GM06990 (cell line): ENCODE measurements at regions not wholly inside any gene's neighbourhood (a gene's known extent, or its start where the extent isn't known, plus 50 kb on each side); places are given as distances from the start of the nearest gene placed in this dataset.

ENCODE experiments used
- DNase-seq: peaks from one replicate; pipeline ENCODE4 v3.0.0-alpha.2; 2011; ENCODE audit not compliant: insufficient read length; ENCODE audit errors: extremely low read depth
- H3K27me3 ChIP-seq: replicated peaks from 2 replicates; pipeline ENCODE4 v1.6.0; 2011; ENCODE audit warnings: low read length; ENCODE audit not compliant: control insufficient read depth, insufficient read depth
- H3K36me3 ChIP-seq: 2 replicates; pipeline ENCODE4 v1.5.1; 2011; ENCODE audit warnings: low read length; ENCODE audit not compliant: control insufficient read depth, insufficient read depth
- H3K4me3 ChIP-seq: replicated peaks from 2 replicates; pipeline ENCODE4 v1.5.1; 2011; ENCODE audit warnings: low read depth, mild to moderate bottlenecking, control low read depth, low read length
- TF ChIP-seq, protein P1 (sequence below): IDR thresholded peaks from 2 replicates; pipeline ENCODE4 v1.5.1; 2011; ENCODE audit warnings: low read length, control low read depth, mild to moderate bottlenecking, inconsistent platforms; ENCODE audit not compliant: insufficient read depth, poor library complexity, severe bottlenecking

DNA sequence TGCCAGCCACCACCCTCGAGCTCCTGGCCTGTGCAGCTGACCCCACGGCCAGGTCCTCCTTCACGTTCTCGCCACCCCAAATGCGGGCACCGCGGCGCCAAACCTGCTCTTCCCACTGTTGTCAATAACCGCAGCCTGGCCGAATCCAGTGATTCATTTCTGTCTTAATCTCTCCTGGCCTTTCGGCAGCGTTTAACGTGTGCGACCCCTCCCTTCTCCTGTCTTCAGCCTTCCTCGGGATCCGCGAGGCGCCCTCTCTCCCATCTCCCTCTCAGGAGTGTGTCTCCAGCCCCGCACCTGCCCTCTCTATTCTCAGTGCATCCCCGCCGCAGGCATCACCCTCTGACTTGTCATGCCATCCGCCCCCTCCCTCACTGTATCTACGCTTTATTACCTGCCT, 91.4 kb downstream of the THBS2 start:
- H3K27me3 ChIP-seq = no peaks in the 10 kb centered on the region
- TF ChIP-seq, protein P1, sequence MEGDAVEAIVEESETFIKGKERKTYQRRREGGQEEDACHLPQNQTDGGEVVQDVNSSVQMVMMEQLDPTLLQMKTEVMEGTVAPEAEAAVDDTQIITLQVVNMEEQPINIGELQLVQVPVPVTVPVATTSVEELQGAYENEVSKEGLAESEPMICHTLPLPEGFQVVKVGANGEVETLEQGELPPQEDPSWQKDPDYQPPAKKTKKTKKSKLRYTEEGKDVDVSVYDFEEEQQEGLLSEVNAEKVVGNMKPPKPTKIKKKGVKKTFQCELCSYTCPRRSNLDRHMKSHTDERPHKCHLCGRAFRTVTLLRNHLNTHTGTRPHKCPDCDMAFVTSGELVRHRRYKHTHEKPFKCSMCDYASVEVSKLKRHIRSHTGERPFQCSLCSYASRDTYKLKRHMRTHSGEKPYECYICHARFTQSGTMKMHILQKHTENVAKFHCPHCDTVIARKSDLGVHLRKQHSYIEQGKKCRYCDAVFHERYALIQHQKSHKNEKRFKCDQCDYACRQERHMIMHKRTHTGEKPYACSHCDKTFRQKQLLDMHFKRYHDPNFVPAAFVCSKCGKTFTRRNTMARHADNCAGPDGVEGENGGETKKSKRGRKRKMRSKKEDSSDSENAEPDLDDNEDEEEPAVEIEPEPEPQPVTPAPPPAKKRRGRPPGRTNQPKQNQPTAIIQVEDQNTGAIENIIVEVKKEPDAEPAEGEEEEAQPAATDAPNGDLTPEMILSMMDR = no peak
- H3K36me3 ChIP-seq = no peaks in the 10 kb centered on the region
- no peak overlapping the region for H3K4me3 ChIP-seq
- DNase-seq = no peak

DNA sequence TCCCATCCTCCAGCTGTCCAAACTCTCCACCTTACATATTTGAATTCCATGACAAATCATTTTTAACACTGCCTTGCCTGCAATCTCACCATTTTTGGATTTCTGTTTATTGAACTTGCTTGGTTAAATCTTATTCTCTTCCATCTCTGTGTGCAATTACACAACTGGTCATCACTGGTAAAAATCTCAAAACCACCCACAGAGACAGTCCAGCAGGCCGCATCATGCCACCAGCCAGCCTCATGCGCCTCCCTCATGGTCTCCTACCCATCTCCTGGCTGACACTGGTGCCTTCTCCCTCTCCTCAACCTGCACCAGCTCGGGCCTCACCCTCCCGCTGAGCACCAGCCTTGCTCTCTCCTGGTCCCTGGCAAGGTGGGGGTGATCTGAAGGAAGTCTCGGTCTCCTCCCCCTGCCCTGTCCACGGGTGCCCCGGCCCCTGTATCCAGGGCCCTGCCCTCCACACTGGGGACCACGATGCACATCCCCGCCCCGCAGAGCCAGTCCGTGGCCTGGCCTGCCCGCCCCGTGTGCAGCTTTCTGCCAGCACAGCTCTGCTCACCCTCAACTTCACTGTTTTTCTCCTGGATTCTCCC, 92.0 kb downstream of the THBS2 start:
- DNase-seq = no peak
- H3K27me3 ChIP-seq = no peaks in the 10 kb centered on the region
- H3K36me3 ChIP-seq = no peaks in the 10 kb centered on the region
- no peak overlapping the region for H3K4me3 ChIP-seq
- TF ChIP-seq, protein P1 = no peak

DNA sequence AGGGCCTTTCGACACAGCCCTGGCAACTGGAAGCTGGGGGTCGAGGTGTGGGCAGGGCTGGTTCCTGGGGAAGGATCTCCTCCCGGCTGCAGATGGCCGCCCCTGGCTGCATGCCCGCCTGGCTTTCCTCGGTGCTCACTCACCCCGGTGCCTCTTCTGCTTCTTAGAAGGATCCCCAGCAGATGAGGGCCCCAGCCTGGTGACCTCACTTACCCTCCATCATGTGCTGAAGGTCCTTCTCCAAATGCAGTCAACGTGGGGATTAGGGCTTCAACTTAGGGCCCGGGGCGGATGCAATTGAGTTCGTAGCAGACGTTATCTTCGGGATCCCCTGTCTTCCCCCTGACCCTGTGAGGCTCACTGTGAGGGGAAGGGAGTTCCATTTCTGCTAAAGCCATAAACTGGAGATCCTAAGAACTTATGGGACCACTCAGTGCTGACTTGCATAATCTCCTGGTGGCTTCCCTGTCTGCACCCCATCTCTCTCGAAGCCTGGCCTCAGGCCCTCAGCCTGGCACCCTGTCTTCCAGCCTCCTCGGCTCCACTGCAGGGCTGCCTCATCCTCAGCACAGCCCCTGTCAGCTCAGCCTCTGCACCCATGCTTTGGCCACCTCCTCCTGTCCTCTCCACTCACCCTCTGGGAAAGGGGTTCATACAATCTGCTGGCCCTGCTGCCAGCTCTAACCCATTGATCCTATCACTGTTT, 92.6 kb downstream of the THBS2 start:
- Histone ChIP-seq H3K4me3 (no peak overlapping the region), H3K36me3 (no peaks in the 10 kb centered on the region), H3K27me3 (no peaks in the 10 kb centered on the region)
- no peak for DNase-seq
- TF ChIP-seq, protein P1 = no peak

DNA sequence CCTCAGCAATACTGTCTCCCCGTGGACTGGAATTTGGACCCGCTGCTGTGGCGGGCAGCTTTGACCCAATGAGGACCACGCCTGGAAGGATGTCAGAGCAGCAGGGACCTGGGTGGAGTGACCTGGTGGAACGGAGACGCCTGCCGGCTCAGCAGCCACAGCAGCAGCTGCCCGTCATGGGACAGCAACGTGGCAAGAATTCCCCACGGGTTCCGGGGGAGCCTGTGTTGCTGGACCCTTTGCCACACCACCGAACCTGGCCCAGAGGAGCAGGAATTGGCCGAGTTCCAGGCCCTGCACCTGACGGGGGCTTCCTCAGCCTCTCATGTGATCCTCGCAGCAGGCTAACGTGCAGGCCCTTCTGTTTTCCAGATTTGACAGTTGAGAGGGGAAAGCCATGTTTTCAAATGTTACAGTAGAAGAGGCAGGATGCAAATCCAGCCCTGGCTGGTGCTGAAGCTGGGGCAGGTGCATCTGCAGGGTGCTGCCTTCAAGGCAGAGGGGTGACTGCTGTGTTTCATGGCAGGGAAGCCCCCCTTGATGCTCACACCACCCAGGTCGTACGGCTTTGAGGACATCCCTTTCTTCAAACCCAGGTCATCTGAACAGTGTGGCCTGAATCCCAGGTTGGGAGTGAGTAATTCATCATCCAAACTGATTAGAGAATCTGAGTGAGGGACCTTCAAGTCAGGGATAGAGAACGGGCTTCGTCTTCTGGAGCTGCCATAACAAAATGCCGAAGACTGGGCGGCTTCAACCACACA, 93.4 kb downstream of the THBS2 start:
- DNase-seq = no peak
- H3K27me3 ChIP-seq = no peaks in the 10 kb centered on the region
- TF ChIP-seq, protein P1 = no peak

DNA sequence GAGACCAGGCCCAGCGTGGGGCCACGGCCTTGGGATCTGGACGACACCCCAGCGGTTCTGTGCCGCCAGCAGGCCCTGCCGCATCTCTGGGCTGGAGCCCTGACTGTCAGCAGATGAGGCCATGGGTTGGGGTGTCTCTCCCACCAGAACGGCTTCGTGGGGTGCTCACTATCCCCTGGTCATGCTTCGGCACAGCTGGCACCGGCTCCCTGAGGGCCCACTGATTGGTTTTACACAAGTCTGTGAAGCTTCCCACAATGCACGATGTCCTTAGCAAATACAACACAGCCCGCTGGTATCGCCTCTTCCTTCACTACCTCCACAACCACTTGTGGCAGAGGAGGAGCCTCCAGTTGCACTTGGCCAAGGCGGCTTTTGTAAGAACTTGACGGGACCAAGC, 94.3 kb downstream of the THBS2 start:
- DNase-seq = no peak
- Histone ChIP-seq H3K4me3 (no peak overlapping the region), H3K27me3 (no peaks in the 10 kb centered on the region), H3K36me3 (no peaks in the 10 kb centered on the region)
- TF ChIP-seq, protein P1 = no peak

More for the DNA sequence above, 93.4 kb downstream of the THBS2 start:
- no peak overlapping the region for H3K4me3 ChIP-seq
- no peaks in the 10 kb centered on the region for H3K36me3 ChIP-seq
